ENCODE measurements at regions not wholly inside any gene's neighbourhood (a gene's known extent, or its start where the extent isn't known, plus 50 kb on each side); places are given as distances from the start of the nearest gene placed in this dataset.
"Not testable (repeated sequence)": the region's sequence is repeated elsewhere in the genome, so short reads cannot be mapped to it uniquely, and the experiment has no call there.

DNA sequence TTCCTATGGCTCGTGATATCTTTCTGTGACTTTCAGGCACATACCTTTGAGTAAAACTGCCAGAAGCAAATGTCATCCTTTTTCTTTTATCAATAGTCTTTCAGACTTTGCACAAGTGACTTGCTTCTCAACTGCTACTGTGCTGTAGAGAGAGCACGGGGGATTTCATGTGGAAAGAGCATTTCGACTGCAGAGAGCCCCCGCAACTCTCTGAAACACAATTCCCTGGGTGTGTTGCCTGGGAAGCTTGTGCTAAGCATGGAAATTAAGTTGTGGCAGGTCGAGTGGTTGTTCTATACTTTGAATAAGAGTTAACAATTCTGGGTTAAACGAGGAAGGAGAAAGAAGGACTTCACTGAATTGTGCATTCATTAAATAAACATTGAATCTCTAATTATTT, 659.1 kb downstream of the TDRD15 start:
- no peak for DNase-seq (ENCODE audit: low read depth)

DNA sequence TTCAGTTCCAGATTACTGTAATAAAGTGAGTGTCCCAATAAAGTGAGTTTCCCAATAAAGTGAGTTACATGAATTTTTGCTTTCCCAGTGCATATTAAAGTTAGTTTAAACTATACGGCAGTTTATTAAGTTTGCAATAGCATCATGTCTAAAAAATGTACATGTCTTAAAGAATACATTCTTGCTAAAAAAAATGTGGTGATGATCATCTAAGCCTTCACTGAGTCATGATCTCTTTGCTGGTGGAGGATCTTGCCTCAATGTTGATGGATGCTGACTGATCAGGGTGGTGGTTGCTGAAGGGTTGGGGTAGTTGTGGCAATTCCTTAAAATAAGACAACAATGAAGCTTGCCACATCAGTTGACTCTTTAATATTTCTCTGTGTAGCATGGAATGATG, 664.2 kb downstream of the TDRD15 start:
- DNase-seq (ENCODE audit: low read depth): no peak

DNA sequence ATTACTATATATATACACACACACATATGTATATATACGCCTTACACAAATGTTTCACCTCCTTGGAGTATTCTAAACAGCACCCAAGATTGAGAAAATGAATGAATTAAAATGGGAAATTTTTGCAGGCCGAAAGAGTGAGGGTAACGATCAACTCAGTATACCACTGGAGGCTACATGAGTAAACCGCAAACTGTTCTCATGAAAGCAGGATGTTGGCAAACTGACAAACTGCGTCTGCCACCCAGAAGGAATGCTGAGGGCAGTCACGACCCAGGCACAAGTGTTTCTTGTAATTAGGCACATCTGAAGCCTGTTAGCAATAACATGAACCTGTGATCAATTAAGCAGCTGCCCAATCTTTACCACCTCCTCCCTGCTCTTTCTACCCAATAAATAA, 666.5 kb downstream of the TDRD15 start:
- not testable (repeated sequence) for DNase-seq (ENCODE audit: low read depth)

DNA sequence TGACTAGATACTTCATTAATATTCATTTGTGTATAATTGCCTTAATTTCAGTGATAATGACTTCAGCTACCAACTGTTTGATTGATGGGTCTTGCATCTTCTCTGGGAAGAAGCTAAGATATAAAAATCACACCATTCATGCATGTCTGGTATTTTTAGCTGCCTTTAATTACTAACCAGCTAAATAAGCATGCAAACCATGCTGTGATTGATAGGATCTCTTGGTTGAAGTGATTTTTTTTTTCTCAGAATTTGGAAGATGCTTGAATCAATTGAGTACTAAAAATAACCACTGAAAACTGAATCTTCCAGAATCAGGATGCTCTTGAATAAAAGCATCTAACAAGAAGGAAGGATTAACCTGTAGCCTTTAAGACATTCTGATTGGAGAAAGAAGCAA, 668.8 kb downstream of the TDRD15 start:
- DNase-seq (ENCODE audit: low read depth): no peak

DNA sequence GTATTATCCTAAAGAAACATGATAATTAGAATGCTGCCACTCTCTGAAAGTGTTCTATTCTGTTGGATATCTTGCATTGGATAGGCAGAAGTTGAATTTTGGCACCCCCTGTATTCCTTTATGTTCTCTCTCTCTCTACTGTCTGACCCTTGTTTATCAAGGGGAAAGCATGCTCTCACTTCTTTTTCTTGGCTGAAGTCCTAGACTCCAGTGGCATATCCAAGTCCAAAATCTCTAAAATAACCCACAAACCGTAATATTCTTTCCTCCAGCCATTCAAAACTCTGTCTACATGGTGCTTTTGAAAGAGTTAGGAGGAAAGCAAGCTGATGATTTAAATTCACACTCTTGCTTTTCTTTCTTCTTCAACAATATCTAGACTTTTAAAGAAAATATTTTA, 669.7 kb downstream of the TDRD15 start:
- DNase-seq (ENCODE audit: low read depth): no peak

DNA sequence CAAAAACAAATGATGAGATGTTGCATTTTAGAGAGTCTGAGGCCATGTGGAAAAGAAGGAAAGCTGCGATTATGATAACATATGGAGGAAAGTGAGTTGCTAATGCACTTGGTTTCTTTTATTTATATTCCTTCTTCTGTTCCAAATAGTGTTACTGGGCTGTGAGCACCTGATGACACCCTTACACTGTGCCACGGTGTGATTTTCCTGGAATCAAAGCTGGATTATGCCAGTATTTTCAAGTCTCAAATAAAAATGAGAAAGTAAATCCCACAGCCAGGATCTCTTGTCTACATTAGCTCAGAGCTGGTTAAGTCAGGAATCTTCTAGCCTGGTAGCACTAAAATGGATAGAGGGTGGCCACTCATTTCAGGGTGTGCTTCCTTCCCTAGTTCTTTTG, 670.8 kb downstream of the TDRD15 start:
- DNase-seq (ENCODE audit: low read depth): no peak

DNA sequence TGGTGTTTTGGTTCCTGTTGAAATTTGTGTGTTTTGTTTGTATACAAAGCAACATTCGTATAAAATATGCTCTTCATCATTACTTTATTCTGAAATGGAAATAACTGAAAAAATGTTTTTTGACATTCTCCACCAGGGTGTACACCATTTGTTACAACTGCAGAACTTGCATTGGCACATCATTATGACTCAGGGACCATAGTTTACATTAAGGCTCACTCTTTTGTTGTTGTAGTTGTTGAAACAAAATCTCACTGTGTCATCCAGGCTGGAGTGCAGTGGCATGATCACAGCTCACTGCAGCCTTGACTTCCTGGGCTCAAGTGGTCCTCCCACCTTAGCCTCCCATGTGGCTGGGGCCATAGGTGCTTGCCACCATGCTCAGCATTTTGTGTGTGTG, 676.6 kb downstream of the TDRD15 start:
- DNase-seq (ENCODE audit: low read depth): no peak

DNA sequence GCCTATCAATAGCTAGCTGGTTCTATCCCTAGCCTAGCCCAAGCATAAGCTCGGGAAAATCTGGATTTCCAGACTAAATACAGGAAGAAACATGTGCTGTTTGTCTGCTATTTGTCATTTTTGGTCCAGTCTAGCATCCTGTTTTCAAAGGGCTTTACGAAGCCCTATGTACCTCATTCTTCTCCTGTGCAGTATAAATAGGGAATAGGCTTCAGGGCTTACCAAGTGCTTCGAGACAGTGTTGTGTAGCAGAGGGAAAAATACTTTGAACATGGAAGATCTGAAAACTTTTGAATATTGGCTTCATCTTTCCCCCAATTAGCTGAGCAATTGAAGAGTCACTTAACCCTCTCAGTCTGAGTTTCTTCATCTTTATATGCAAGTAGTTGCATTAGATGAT, 679.8 kb downstream of the TDRD15 start:
- no peak for DNase-seq (ENCODE audit: low read depth)

DNA sequence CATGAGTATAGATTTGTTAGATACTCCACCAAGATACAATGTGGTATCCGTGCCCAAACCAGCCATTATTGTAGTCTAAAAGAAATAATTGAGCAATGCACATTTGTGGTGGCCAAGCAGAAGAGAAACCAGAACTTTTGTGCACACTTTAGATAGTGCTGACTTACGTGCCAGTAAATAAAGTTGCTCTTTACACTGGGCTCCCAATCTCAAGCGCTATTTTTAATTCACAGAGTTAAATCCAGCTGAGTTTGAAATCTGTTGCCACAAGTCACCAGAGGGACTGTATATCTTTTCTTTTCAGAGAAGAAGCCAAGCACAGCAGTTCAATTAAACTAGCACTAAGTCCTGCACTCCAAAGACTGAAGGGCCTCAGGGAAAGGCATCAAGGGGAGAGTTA, 680.4 kb downstream of the TDRD15 start:
- no peak for DNase-seq (ENCODE audit: low read depth)

DNA sequence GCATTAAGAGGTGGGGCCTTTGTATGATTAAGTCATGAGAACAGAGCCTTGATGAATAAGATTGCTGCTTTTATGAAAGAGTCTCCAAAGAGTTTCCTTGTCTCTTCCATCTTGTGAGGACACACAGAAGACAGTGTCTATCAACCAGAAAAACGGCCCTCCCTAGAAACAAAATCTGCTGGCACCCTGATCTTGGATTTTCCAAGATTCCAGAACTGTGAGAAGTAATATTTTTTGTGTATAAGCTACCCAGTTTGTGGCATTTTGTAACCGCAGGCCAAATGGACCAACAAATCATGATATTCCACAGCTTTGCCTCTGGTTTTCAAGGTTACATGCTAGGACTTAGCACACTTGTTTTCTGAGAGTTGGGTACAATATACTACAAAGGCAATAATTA, 687.8 kb downstream of the TDRD15 start:
- DNase-seq (ENCODE audit: low read depth): no peak

DNA sequence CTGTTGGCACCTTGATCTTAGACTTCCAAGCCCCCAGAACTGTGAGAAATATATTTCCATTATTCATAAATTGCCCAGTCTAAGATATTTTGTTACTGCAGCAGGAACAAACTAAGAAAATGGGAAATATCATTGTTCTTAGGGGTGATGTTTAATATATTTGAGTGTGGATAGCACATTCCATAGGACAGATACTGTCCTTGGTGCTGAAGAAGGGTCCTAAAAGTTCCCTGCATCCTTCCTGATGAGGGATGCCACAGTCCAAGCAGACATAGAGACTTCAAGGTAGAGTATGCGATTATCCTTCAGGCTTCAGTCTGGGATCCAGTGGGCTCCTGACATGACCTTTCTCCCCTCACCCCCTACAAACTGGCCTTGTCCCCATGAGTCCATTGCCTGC, 689.0 kb downstream of the TDRD15 start:
- DNase-seq (ENCODE audit: low read depth): no peak

DNA sequence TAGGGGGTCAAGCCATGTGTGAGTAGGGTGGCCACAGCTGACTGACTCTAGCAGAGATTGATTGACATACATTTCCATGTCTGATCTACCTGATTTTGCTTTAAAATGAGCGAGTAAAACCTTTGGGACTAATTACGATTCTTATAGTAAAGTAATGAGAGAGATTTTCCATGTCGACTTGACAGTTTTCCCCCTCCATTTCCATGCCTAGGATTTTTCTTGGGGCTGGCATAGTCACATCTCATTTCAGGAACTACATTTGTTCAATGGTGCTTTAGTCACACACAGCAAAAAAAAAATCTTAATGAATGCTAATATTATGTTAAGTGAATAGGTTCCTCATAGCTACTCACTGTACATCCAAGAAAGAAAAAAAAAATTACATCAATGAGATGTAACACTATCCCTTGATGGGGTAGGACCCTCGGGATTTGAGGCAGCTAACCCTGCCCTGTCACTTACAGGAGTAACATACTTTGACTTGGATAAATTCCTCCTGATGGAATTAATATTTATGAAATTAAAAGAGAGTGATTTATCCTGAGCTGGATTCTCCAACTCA, 690.9 kb downstream of the TDRD15 start:
- no peak for DNase-seq (ENCODE audit: low read depth)

DNA sequence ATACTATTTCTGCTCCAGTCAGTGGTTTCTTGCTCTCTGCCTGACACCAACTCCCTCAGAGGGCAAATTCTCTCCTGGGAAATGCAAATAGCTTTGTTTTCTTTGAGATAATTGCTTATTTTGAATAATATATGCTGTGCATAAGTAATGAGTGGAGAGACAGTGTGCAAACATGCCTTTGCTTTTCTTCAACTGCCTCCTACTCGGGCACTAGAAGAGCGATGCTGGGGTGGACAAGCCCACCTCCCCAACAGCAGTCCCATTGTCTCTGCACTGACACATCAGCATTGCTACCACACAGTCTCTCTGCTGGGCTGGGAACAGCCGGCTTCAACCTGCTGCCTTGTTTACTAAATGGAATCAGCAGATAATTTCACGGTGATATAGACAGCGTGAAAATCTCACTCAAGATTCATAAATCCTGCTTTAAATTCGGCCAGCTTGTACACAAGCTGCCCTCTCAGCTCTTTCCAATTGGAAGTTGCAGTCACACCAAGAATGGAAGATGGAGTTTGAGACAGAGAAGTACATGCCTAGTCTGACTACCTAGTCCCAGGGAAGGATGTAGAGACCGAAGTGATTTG, 694.5 kb downstream of the TDRD15 start:
- no peak for DNase-seq (ENCODE audit: low read depth)

DNA sequence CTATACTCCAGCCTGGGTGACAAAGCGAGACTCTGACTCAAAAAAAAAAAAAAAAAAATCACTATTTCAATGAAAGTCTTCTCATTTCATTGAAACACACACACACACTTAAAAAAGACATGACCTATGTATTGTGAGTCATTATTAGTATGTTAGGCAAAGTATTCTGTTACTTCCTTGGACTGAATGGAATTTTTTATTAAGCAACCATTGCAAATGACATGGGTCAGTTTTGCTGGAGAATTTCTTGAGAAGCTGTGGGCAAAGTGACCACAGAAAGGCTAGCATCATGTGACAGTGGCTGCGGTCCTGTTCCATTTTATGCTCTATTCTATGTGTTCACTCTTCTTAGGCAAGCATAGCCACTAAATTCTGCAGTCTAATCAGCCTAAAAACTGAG, 695.7 kb downstream of the TDRD15 start:
- no peak for DNase-seq (ENCODE audit: low read depth)

DNA sequence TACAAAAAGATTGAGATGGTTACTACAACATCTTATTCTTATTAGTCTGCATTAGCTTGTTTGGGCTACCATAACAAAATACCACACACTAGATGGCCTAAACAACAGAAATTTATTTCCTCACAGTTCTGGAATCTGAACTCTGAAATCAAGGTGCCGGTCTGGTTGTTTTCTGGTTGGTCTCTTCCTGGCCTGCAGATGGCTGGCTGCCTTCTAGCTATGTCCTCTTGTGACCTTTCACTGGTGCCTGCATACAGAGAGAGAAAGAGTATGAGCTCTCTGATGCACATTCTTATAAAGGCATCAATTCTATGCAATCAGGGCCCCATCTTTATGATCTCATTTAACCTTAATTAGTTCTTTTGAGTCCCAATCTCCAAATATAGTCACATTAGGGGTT, 696.5 kb downstream of the TDRD15 start:
- no peak for DNase-seq (ENCODE audit: low read depth)

DNA sequence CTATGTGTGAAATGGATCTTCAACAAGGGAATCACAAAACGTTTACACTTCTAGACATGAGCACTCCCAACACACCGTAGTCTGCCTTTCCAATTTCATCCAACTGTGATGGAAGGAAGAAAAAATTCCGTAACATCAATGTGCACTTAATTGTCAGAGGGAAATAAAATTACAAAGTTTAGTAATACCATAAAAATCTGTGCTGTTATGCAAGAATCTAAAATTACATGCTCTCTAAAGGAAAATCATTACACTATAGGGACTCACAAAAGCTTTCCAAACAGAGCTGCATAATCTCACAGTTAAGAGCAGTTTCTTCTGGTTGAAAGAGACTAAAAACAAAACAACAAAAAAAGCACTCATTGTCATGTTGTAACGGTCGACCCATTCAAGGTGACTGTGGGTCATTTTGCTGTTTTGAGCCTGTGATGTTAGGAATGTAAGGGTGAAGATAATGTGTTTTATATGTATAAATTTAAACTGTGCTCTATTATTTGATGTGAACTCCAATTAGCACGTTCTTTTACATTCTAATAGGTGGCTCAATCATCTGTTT, 698.0 kb downstream of the TDRD15 start:
- no peak for DNase-seq (ENCODE audit: low read depth)

DNA sequence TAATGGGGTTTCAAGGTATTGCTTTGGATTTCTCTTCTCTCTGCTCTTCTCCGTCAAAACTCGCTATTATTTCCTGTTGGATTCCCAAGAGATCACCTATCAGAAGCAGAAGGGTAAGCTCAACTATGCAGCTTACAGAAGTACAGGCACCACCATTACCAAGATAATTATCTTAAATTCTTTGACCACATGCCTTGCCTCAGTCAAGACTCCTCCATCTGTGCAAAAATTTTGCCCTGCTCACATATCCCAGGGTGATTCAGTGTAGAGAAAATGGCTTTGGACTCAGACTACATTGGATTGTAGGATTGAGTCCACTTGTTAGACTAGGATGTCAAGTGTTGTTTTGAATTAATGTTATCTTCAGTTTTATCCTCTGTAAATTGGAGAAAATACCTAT, 698.7 kb downstream of the TDRD15 start:
- no peak for DNase-seq (ENCODE audit: low read depth)

DNA sequence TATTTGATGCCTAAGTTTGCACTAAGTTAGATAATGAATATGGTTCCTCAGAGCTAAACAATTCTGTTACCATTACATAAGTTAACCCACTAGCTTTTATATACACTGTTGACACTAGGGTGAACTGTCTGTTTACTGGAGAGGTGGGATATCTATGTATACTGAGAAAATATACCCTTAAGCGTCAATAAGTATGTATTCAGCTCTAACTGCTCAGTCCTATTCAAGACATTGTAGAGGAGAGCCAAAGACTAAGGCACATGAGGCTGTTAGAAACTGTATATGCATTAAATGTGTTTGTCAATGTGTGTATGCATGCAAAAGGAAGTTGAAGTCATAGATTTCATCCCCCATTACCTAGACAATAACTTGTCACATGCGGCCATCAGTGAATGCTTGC, 710.0 kb downstream of the TDRD15 start:
- DNase-seq (ENCODE audit: low read depth): no peak

DNA sequence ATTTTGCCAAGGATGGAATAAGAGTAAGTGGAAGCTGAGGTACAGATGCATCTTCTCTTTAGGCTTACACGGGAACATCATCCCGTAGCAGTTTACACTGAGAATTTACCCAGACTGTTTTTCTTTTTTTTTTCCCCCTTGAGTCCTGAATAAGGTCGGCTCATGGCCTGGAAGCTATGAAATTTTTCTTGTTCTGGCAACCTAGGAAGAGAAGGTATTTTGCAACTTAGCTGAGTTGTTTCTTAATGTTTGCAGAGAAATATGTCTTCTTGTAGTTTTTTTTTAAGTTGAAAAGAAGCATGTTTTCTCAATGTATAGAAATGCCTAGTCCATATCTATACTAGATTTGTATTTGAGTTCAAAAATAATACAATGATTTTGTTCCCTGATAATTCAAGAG, 712.5 kb downstream of the TDRD15 start:
- DNase-seq (ENCODE audit: low read depth): no peak

DNA sequence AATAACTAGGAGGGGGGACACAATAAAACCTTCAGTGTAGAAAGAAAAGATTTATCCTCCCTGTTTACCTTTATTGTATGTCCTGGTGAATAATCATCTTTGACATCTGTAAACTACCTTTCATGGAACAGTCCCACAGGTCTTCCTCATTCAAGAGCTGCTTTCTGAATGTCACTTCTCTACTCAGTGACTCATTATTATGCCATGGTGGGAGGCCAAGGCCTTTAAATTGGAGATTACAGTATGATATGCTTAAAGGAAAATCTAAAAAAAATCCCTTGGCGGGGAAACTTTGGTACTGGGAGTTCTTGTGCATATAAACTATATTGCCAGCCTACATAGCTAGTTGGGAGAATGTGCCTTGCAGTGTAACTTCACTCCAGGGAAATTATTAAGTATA, 713.0 kb downstream of the TDRD15 start:
- no peak for DNase-seq (ENCODE audit: low read depth)

DNA sequence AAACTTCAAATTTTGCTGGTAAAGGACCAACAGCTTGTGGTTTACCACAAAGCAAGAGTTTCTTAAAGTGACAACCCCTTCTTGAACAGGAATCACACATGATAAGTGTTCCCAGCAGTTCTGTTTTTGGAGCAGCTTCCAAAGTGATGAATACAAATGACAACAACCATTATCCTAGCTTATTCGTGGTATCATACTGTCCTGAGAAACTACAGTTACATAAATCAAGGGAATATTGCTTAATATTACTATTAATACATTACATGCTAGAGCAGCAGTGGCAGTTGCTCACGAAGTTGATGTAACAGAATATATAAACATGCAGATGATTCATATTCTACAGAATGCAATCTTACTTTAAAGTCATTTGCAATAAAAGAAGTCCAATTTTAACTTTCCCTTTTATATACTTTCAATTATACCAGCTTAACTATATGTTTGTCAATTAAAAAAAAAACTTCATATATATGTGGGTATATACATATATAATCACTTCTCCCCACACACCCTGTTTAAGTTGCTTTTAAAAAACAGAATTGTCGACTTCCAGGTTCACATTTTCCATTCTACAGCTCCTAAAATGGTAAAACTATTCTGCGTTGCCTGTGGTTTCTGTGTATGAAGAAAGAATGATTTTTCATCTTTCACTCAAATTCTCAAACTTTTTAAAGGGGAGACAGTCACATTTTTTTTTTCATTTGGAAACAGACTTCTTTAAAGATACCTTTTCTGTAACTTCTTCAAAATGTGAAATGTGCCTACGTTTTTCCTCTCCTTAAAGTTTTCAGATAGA, 713.6 kb downstream of the TDRD15 start:
- DNase-seq (ENCODE audit: low read depth): no peak

DNA sequence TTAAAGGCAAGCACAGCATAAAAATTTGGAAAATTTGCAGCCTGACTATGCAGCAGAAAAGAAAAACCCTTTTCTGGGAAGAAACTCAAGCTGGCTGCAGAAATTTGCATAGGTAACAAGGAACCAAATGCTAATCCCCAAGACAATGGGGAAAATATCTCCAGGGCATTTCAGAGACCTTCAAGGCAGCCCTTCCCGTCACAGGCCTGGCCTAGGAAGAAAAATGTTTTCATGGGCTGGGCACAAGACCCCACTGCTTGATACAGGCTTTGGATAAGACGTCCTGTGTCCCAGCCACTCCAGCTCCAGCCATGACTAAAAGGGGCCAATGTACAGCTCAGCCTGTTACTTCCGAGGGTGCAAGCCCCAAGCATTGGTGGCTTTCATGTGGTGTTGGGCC, 717.6 kb downstream of the TDRD15 start:
- no peak for DNase-seq (ENCODE audit: low read depth)

DNA sequence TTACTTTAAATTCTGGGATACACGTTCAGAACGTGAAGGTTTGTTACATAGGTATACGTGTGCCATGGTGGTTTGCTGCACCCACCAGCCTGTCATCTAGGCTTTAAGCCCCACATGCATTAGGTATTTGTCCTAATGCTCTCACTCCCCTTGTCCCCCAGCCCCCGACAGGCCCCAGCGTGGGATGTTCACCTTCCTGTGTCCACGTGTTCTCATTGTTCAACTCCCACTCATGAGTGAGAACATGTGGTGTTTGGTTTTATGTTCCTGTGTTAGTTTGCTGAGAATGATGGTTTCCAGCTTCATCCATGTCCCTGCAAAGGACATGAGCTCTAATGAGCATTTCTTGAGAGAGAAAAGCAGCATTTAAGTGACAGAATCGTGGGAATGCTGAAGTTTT, 726.6 kb downstream of the TDRD15 start:
- DNase-seq (ENCODE audit: low read depth): not testable (repeated sequence)

DNA sequence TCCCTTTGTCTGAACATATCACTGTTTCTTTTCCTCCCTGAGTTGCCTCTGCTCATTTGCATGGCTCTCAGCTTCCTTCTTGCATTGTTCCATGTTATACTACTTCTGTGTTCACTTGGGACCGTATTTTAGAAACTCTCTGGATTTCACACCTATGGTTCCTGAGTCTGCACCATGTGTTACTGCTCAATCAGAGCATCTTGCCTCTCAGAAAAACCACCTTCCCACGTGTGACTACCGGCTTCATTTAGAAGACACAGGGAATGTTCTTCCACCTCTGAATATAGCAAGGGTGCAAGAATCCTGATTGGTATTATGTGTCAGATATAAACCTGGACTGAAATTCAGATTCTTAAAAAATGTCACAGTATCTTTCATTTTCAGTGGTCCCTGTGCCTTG, 731.2 kb downstream of the TDRD15 start:
- no peak for DNase-seq (ENCODE audit: low read depth)

All from stimulated activated CD8-positive, alpha-beta memory T cell treated with anti-CD3 and anti-CD28 coated beads, Interleukin-12 subunit alpha, Interleukin-12 subunit beta, amount 100 ng/mL, for 1 hour (primary cell).